Upper lobe of left lung (tissue), 6 donors: ENCODE measurements at regions not wholly inside any gene's neighbourhood (a gene's known extent, or its start where the extent isn't known, plus 50 kb on each side); places are given as distances from the start of the nearest gene placed in this dataset.

ENCODE experiments used
- ATAC-seq, 2 donors: fragments of 200-7000 bp; cut with Tn5 transposase; one replicate each; pipeline ENCODE4 v1.9.1; 2022; ENCODE audit warnings: mild to moderate bottlenecking in 2 of 2, moderate library complexity in 2 of 2; ENCODE audit not compliant: low FRiP score in 2 of 2
- DNase-seq, 2 donors: peaks; one replicate each; pipeline ENCODE4 v3.0.0-alpha.2; 2019 to 2020
- H3K27ac ChIP-seq, 4 donors: fragments of 200-600 bp; sonication (generic); one replicate each; pipeline ENCODE4 v1.5.1; 2016 to 2019
- H3K27me3 ChIP-seq, 4 donors: fragments of 200-600 bp; sonication (generic); one replicate each; pipeline ENCODE4 v1.5.1; 2017 to 2019
- H3K36me3 ChIP-seq, 4 donors: fragments of 200-600 bp; sonication (generic); one replicate each; pipeline ENCODE4 v1.5.1; 2016 to 2019
- H3K4me1 ChIP-seq, 4 donors: fragments of 200-600 bp; sonication (generic); one replicate each; pipeline ENCODE4 v1.5.1; 2018 to 2019
- H3K4me3 ChIP-seq, 4 donors: fragments of 200-600 bp; sonication (generic); one replicate each; pipeline ENCODE4 v1.5.1; 2017 to 2019; ENCODE audit warnings: mild to moderate bottlenecking in 2 of 4, moderate library complexity in 1 of 4
- H3K9me3 ChIP-seq, 4 donors: fragments of 200-600 bp; sonication (generic); one replicate each; pipeline ENCODE4 v1.5.1; 2018 to 2019
- EP300 ChIP-seq, 4 donors: sonication (generic); formaldehyde crosslinking; IDR thresholded peaks; one replicate each; pipeline ENCODE4 v1.5.1; 2017; ENCODE audit warnings: antibody characterized with exemption in 4 of 4, control low read depth in 2 of 4
- POLR2A ChIP-seq, 4 donors: fragments of 450-650 bp; IDR thresholded peaks; one replicate each; pipeline ENCODE4 v1.5.1; 2016 to 2017; ENCODE audit warnings: antibody characterized with exemption in 4 of 4, mild to moderate bottlenecking in 2 of 4
- POLR2AphosphoS5 ChIP-seq, 2 donors: sonication (generic); formaldehyde crosslinking; IDR thresholded peaks; one replicate each; pipeline ENCODE4 v1.5.1; 2017; ENCODE audit warnings: antibody characterized with exemption in 2 of 2
- WGBS, 2 donors: methylation state at CpG; one replicate each; pipeline ENCODE4 v1.1.5; 2017 to 2018; 5-methylcytosine and 5-hydroxymethylcytosine counted together
- TF ChIP-seq, protein P1 (sequence below), 6 experiments: fragments of 450-650 bp in 4 of 6; fragments of 200-600 bp in 2 of 6; sonication (generic) in 2 of 6; IDR thresholded peaks; one replicate each; pipeline ENCODE4 v1.5.1; 2016 to 2019; ENCODE audit warnings: antibody characterized with exemption in 6 of 6
- donor health status: DM: no; HTN: no; CAD: no; lungs with moderate emphysema.
- donor health status: DM: no; HTN: yes; CAD: no; lungs with severe emphysema.

- 62 to 64% methylated on average over 5 to 9 of the region's 9 CpGs for WGBS, 2 donors
- no peak overlapping the region for H3K27ac ChIP-seq
- H3K9me3 ChIP-seq = no peaks in the 10 kb centered on the region
- H3K36me3 ChIP-seq = no peaks in the 10 kb centered on the region
- no peak for DNase-seq
- no peak overlapping the region for H3K4me3 ChIP-seq
- TF ChIP-seq POLR2AphosphoS5 (IDR thresholded peaks at IDR 0.05) (no peak), EP300 (IDR thresholded peaks at IDR 0.05) (no peak), POLR2A (IDR thresholded peaks at IDR 0.05) (no peak)
- TF ChIP-seq, protein P1, sequence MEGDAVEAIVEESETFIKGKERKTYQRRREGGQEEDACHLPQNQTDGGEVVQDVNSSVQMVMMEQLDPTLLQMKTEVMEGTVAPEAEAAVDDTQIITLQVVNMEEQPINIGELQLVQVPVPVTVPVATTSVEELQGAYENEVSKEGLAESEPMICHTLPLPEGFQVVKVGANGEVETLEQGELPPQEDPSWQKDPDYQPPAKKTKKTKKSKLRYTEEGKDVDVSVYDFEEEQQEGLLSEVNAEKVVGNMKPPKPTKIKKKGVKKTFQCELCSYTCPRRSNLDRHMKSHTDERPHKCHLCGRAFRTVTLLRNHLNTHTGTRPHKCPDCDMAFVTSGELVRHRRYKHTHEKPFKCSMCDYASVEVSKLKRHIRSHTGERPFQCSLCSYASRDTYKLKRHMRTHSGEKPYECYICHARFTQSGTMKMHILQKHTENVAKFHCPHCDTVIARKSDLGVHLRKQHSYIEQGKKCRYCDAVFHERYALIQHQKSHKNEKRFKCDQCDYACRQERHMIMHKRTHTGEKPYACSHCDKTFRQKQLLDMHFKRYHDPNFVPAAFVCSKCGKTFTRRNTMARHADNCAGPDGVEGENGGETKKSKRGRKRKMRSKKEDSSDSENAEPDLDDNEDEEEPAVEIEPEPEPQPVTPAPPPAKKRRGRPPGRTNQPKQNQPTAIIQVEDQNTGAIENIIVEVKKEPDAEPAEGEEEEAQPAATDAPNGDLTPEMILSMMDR (IDR thresholded peaks at IDR 0.05) = no peak
- H3K4me1 ChIP-seq = no peaks in the 10 kb centered on the region
- H3K27me3 ChIP-seq = no peaks in the 10 kb centered on the region
- no peak for ATAC-seq
These were observed 308.1 kb downstream of the CDH26 start for GRCh38 chr20:60266177-60266823.

- Histone ChIP-seq H3K27me3 (no peaks in the 10 kb centered on the region), H3K36me3 (no peaks in the 10 kb centered on the region), H3K4me1 (no peaks in the 10 kb centered on the region), H3K27ac (no peak overlapping the region), H3K9me3 (no peaks in the 10 kb centered on the region), H3K4me3 (no peak overlapping the region)
- no peak for ATAC-seq
- TF ChIP-seq EP300 (IDR thresholded peaks at IDR 0.05) (no peak), POLR2AphosphoS5 (IDR thresholded peaks at IDR 0.05) (no peak), POLR2A (IDR thresholded peaks at IDR 0.05) (no peak)
- TF ChIP-seq, protein P1 (IDR thresholded peaks at IDR 0.05) = no peak
- 85 to 93% methylated on average over 4 of the region's 4 CpGs for WGBS, 2 donors
- no peak for DNase-seq
These were observed 310.3 kb downstream of the CDH26 start for GRCh38 chr20:60268491-60268890.

DNA sequence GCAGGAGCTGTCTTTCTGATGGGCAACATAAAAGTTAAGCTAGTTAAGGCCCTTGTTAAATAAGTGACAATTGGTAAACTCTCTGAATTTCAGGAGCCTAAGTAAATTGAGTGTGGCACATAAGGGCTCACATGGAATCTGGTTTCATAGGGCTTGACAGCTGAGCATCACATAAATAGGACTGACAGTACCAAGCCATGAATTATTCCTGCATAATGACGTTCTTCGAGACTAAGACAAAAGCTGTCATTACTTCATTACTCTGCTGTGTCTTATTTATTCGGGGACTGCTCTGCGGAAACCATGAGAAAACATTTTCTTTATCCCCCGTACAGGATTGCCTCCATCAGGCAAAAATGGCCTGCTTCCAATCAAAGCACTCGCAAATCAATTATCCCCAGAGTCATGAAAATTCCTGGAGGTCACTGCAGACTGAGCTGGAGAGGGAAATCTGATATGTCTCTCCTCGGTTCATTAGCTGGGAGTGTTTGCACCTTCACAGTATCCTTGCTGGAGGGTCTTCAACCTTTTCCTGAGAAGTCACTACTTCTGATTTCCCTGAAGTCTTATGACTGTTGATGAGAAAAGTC lies 311.4 kb downstream of the CDH26 start:
- 80 to 81% methylated on average over 6 to 7 of the region's 7 CpGs for WGBS, 2 donors
- DNase-seq (no peak), ATAC-seq (no peak)
- Histone ChIP-seq H3K4me1 (no peaks in the 10 kb centered on the region), H3K9me3 (no peaks in the 10 kb centered on the region), H3K27me3 (no peaks in the 10 kb centered on the region), H3K27ac (no peak overlapping the region), H3K4me3 (no peak overlapping the region), H3K36me3 (no peaks in the 10 kb centered on the region)
- TF ChIP-seq EP300 (IDR thresholded peaks at IDR 0.05) (no peak), POLR2A (IDR thresholded peaks at IDR 0.05) (no peak), POLR2AphosphoS5 (IDR thresholded peaks at IDR 0.05) (no peak)
- TF ChIP-seq, protein P1 (IDR thresholded peaks at IDR 0.05) = no peak

DNA sequence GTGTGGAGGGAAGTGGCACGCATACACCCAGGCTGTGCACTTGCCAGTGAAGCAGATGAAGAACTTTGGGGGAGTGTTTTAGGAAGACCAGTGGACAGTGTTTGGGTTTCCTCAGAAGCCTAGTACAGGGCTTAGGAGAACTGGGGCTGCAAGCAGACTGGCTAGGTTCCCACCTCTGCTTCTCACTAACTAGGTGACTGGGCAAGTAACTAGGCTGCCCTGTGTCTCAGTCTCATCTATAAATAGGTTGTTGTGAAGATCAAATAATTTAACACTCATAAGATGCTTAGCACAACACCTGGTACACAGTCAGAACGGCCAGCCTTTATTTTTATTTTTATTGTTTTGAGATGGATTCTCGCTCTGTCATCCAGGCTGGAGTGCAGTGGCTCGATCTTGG lies 312.1 kb downstream of the CDH26 start:
- TF ChIP-seq POLR2AphosphoS5 (IDR thresholded peaks at IDR 0.05) = no peak
- TF ChIP-seq, protein P1 (IDR thresholded peaks at IDR 0.05) = no peak
- no peak for TF ChIP-seq EP300 (IDR thresholded peaks at IDR 0.05)
- TF ChIP-seq POLR2A (IDR thresholded peaks at IDR 0.05) = no peak
- H3K27ac ChIP-seq = no peak overlapping the region
- 73 to 80% methylated on average over 4 of the region's 4 CpGs for WGBS, 2 donors

DNA sequence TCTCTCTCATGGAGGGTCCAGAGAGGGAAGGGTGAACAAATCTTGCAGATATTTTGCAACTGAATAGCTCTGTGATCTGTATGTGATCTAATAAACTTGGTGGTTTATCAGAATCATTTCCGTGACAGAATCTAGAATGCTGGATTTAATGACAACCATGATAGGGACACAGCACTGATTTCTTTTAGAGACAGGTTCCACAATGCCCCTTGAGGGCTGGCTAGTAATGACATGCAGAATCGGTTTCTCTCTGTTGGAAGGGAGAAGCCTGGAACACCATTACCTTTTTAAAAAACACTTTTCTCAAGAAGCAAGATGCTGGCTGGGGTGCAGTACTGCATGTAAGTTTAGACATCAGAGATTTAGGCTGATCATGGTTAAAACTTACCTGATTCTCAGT lies 313.4 kb downstream of the CDH26 start:
- Histone ChIP-seq H3K27me3 (no peaks in the 10 kb centered on the region), H3K4me1 (no peaks in the 10 kb centered on the region), H3K4me3 (no peak overlapping the region), H3K9me3 (no peaks in the 10 kb centered on the region), H3K36me3 (no peaks in the 10 kb centered on the region), H3K27ac (no peak overlapping the region)
- DNase-seq (no peak), ATAC-seq (no peak)
- TF ChIP-seq, protein P1 (IDR thresholded peaks at IDR 0.05) = no peak
- TF ChIP-seq POLR2AphosphoS5 (IDR thresholded peaks at IDR 0.05) (no peak), POLR2A (IDR thresholded peaks at IDR 0.05) (no peak), EP300 (IDR thresholded peaks at IDR 0.05) (no peak)
- WGBS, 2 donors = 53 to 72% methylated on average over 2 of the region's 2 CpGs

More for the DNA sequence above, 312.1 kb downstream of the CDH26 start:
- Histone ChIP-seq H3K9me3 (no peaks in the 10 kb centered on the region), H3K4me3 (no peak overlapping the region), H3K4me1 (no peaks in the 10 kb centered on the region), H3K36me3 (no peaks in the 10 kb centered on the region), H3K27me3 (no peaks in the 10 kb centered on the region)
- DNase-seq (no peak), ATAC-seq (no peak)
